ENCODE measurements at regions not wholly inside any gene's neighbourhood (a gene's known extent, or its start where the extent isn't known, plus 50 kb on each side); places are given as distances from the start of the nearest gene placed in this dataset.

DNA sequence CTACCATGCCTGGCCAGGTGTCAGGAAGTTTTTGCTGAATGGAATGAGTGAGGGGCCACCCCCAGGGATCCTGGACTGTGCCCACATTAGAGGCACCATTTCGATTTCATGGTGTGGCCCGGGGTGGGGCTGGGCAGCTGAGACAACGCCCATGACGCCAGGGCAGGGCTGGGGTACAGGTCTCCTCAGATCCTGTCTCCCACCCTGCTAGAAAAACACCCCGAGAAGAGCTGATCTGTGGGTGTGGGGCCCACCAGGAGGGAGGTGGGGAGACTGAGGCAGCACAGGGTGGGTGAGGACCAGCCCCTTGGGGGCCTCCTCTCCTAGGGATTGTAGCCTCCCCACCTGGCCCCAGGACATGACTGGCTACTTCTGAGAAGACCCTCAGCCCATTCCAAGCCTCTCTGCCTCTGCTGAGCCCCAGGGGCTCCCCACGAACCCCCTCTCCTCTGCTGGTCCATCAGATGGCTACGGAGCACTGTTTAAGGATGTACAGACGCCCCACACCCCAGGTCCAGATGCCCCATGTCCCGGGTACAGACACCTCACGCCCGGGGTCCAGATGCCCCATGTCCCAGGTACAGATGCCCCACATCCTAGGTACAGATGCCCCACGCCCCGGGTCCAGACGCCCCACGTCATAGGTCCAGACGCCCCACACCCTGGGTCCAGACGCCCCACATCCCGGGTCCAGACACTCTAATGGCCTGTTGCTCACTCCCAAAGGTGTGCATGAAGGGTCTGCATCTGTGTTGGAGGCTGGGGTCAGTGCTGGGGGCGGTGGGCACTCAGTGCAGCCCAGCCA is 99.4 kb downstream of the MICALL2 start:
- CTCF ChIA-PET = interaction anchor here (1.0 to 1.2 kb wide), 3 partner anchors 10 to 167 kb away, joined by 3 read pairs; no protein-coding TSS in a partner anchor
- TF ChIP-seq EZH2 (IDR thresholded peaks at IDR 0.05; ENCODE audit: borderline replicate concordance, low read depth, low read length, severe bottlenecking) (no peak), CTCF (IDR thresholded peaks at IDR 0.05; ENCODE audit: extremely low read depth in 1 of 2, insufficient read depth in 1 of 2, low read depth in 1 of 2, low read length in 2 of 2) (no peak), MYC (IDR thresholded peaks at IDR 0.05; ENCODE audit: low read depth, low read length) (no peak), GATA2 (IDR thresholded peaks at IDR 0.05; ENCODE audit: insufficient read depth, insufficient read length, low read depth, low read length) (no peak), POLR2AphosphoS5 (IDR thresholded peaks at IDR 0.05; ENCODE audit: insufficient read depth, low read depth, low read length) (no peak), FOS (IDR thresholded peaks at IDR 0.05; ENCODE audit: borderline replicate concordance, insufficient read depth, low read length) (no peak), JUN (IDR thresholded peaks at IDR 0.05; ENCODE audit: borderline replicate concordance, insufficient read depth, insufficient read length, low read depth) (no peak)
- TF ChIP-seq, protein P1, sequence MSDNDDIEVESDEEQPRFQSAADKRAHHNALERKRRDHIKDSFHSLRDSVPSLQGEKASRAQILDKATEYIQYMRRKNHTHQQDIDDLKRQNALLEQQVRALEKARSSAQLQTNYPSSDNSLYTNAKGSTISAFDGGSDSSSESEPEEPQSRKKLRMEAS (IDR thresholded peaks at IDR 0.05; ENCODE audit: insufficient read depth, insufficient read length) = no peak
- FAIRE-seq = no peak

More for the DNA sequence above, 99.4 kb downstream of the MICALL2 start:
- POLR2A ChIA-PET = no interaction called here
- Histone ChIP-seq H3K9me3 (replicated peaks; ENCODE audit: control insufficient read depth, insufficient read depth, low read length) (no peaks in the 10 kb centered on the region), H3K9ac (replicated peaks; ENCODE audit: extremely low read depth, insufficient read depth, low read length) (no peak overlapping the region), H3K4me1 (ENCODE audit: control insufficient read depth, extremely low read depth, insufficient read depth, low read length) (no peaks in the 10 kb centered on the region), H2AFZ (ENCODE audit: low read depth, low read length) (no peak overlapping the region), H3K4me3 (replicated peaks in 1 of 3; ENCODE audit: insufficient read depth in 1 of 3, low read depth in 1 of 3, low read length in 3 of 3) (no peak overlapping the region), H4K20me1 (replicated peaks; ENCODE audit: control insufficient read depth, extremely low read depth, insufficient read depth, low read length) (no peaks in the 10 kb centered on the region), H3K79me2 (ENCODE audit: control insufficient read depth, insufficient read depth, low read length) (no peaks in the 10 kb centered on the region), H3K27me3 (ENCODE audit: control insufficient read depth in 2 of 2, insufficient read depth in 2 of 2, low read length in 2 of 2) (no peaks in the 10 kb centered on the region), H3K36me3 (ENCODE audit: control insufficient read depth in 2 of 2, extremely low read depth in 1 of 2, insufficient read depth in 2 of 2, low read length in 2 of 2) (no peaks in the 10 kb centered on the region), H3K27ac (ENCODE audit: insufficient read depth, low read depth, low read length) (no peak overlapping the region), H3K9me1 (replicated peaks; ENCODE audit: control insufficient read depth, extremely low read depth, insufficient read depth, low read length) (no peaks in the 10 kb centered on the region), H3K4me2 (ENCODE audit: insufficient read depth, low read length) (no peak overlapping the region)
- dilution Hi-C loops (cut with MboI; ENCODE audit: extremely low pct_ligation_motif_present, low sequenced_read_pairs) (no loop called here), intact Hi-C loops (cut with micrococcal nuclease) (no loop called here)
- BruUV-seq (replicated peaks) = no TSS peak
- no peak for DNase-seq (ENCODE audit: low read depth, low spot score)
